ENCODE measurements at regions not wholly inside any gene's neighbourhood (a gene's known extent, or its start where the extent isn't known, plus 50 kb on each side); places are given as distances from the start of the nearest gene placed in this dataset.
"Not testable (repeated sequence)": the region's sequence is repeated elsewhere in the genome, so short reads cannot be mapped to it uniquely, and the experiment has no call there.

DNA sequence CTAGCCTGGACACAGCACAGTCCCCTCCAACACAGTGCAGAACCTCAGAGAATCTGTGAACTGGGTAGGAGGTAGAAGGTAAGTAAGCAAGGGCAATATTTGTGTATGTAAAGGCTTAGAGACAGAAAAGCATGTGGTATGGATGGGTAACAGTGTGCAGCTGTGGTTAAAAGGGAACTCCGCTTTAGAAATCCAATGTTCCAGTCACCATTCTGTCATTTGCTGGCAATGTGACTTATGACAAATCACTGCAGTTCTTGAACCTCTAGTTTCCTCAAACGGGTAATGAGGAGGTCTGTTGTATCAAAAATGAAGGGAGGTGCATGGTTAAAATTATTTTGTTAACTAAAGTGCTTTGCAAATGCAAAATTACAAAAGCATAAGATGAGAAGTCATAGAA lies 125.5 kb upstream of the IFNE start:
- Histone ChIP-seq H3K4me1 (ENCODE audit: control insufficient read depth, insufficient read depth, low read length) (no peaks in the 10 kb centered on the region), H3K9me3 (ENCODE audit: control insufficient read depth, low read length) (no peaks in the 10 kb centered on the region), H3K4me3 (ENCODE audit: low read length) (no peak overlapping the region), H3K27ac (ENCODE audit: low read length) (no peak overlapping the region), H3K27me3 (ENCODE audit: control insufficient read depth, insufficient read depth) (no peaks in the 10 kb centered on the region)
- intact Hi-C loops (cut with DNase I), result no loop called here
- no peak for DNase-seq
- ATAC-seq, result no peak
- WGBS, result 61% methylated on average over 2 of the region's 2 CpGs

DNA sequence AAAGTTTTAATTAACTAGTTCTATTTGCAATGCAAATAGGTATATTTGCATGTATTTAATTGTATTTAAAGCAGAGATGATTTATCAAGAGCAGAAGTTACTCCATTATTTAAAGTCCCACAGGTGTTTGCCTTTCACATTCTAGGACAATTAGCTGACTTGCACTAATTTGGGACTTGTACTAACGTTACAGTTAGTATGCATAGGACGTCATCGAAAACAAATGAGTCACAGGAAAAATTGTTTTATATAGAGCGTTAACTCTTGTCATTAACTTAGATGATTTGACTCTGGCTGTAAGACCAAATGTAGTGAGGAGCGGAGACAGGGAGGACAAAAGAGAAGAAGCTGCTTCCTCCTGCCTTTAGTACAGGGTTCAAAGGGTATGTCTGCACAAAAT lies 126.1 kb upstream of the IFNE start:
- no peak for ATAC-seq
- Histone ChIP-seq H3K4me1 (ENCODE audit: control insufficient read depth, insufficient read depth, low read length) (no peaks in the 10 kb centered on the region), H3K4me3 (ENCODE audit: low read length) (no peak overlapping the region), H3K27me3 (ENCODE audit: control insufficient read depth, insufficient read depth) (no peaks in the 10 kb centered on the region), H3K9me3 (ENCODE audit: control insufficient read depth, low read length) (no peaks in the 10 kb centered on the region), H3K27ac (ENCODE audit: low read length) (no peak overlapping the region)
- DNase-seq, result no peak
- intact Hi-C loops (cut with DNase I), result no loop called here
- 82% methylated on average over 5 of the region's 5 CpGs for WGBS

DNA sequence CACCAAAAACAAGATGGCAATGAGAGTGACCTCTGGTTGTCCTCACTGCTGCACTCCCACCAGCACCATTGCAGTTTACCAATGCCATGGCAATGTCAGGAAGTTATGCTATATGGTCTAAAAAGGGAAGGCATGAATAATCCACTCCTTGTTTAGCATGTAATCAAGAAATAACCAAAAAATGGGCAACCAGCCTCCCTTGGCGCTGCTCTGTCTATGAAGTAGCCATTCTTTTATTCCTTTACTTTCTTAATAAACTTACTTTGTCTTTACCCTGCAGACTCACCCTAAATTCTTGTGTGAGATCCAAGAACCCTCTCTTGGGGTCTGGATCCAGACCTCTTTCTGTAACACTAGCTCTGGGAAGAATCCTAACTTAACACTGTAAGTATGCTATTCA lies 127.4 kb upstream of the IFNE start:
- Histone ChIP-seq H3K4me3 (ENCODE audit: low read length) (no peak overlapping the region), H3K27me3 (ENCODE audit: control insufficient read depth, insufficient read depth) (no peaks in the 10 kb centered on the region), H3K27ac (ENCODE audit: low read length) (no peak overlapping the region), H3K9me3 (ENCODE audit: control insufficient read depth, low read length) (no peaks in the 10 kb centered on the region), H3K4me1 (ENCODE audit: control insufficient read depth, insufficient read depth, low read length) (no peaks in the 10 kb centered on the region)
- intact Hi-C loops (cut with DNase I), result no loop called here
- ATAC-seq, result no peak
- WGBS, result 67% methylated on average over 1 of the region's 1 CpG
- DNase-seq, result no peak

DNA sequence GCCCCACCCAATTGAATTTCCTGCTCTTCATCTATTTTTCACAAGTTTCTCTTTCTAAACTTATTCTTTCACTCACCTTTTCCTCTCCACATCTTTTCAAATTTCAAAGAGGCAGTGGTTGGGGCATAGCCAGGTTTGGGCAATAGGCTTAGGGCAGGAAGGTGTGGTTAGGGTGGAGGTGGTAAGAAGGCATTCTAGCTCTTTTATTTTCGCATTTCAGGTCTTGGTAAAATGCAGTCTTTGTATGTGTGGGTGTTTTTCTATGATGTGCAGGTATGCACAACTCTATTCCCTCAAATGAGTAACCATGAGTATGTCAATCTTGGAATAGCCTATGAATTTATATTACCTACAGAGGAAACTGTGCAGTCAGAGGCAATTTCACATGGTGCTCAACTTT lies 129.8 kb upstream of the IFNE start:
- Histone ChIP-seq H3K4me3 (ENCODE audit: low read length) (no peak overlapping the region), H3K4me1 (ENCODE audit: control insufficient read depth, insufficient read depth, low read length) (no peaks in the 10 kb centered on the region), H3K27ac (ENCODE audit: low read length) (no peak overlapping the region), H3K9me3 (ENCODE audit: control insufficient read depth, low read length) (no peaks in the 10 kb centered on the region), H3K27me3 (ENCODE audit: control insufficient read depth, insufficient read depth) (no peaks in the 10 kb centered on the region)
- 66% methylated on average over 1 of the region's 1 CpG for WGBS
- ATAC-seq, result no peak
- no peak for DNase-seq
- intact Hi-C loops (cut with DNase I), result no loop called here

DNA sequence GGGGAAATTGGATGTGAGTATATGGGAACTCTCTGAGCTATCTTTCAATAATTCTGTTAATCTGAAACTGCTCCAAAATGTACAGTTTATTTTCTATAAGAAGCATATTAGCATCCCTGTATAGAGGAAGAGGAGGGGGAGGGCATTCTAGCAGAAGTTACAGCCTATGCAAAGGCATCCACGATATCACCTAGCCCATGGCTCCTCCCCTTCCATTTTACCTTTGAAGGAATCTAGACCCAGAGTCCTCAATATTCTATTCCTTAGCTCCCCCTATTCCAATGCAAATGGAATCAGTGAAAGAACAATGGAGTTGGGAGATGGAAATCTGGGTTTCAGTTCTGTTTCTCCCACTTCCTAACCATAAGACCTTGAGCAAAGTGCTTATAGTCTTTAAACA lies 132.9 kb upstream of the IFNE start:
- WGBS, result 35% methylated on average over 1 of the region's 1 CpG
- Histone ChIP-seq H3K4me3 (ENCODE audit: low read length) (no peak overlapping the region), H3K27ac (ENCODE audit: low read length) (no peak overlapping the region), H3K4me1 (ENCODE audit: control insufficient read depth, insufficient read depth, low read length) (no peaks in the 10 kb centered on the region), H3K27me3 (ENCODE audit: control insufficient read depth, insufficient read depth) (no peaks in the 10 kb centered on the region), H3K9me3 (ENCODE audit: control insufficient read depth, low read length) (no peaks in the 10 kb centered on the region)
- DNase-seq (no peak), ATAC-seq (no peak)
- intact Hi-C loops (cut with DNase I), result no loop called here

DNA sequence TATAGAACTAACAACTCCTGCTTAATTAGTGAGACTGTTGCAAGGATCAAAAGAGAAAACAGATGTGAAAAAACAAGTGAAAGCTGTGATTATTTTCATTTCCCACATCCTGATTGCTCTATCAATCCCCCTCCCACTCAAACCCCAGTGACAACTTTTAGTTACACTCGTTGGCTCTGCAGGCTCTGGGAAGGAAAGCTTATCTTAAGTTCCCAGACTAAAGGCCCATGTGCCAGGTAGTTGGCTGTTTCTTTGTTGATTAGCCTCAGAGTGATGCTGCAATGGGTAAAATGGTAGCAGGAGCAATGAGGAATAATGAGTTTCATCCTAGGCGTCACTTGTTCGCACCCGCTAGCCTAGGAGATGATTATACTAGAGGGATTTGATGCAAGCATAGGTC lies 133.3 kb upstream of the IFNE start:
- Histone ChIP-seq H3K27me3 (ENCODE audit: control insufficient read depth, insufficient read depth) (no peaks in the 10 kb centered on the region), H3K9me3 (ENCODE audit: control insufficient read depth, low read length) (no peaks in the 10 kb centered on the region), H3K4me3 (ENCODE audit: low read length) (no peak overlapping the region), H3K27ac (ENCODE audit: low read length) (no peak overlapping the region), H3K4me1 (ENCODE audit: control insufficient read depth, insufficient read depth, low read length) (no peaks in the 10 kb centered on the region)
- ATAC-seq (no peak), DNase-seq (no peak)
- intact Hi-C loops (cut with DNase I), result no loop called here
- 70% methylated on average over 4 of the region's 4 CpGs for WGBS

DNA sequence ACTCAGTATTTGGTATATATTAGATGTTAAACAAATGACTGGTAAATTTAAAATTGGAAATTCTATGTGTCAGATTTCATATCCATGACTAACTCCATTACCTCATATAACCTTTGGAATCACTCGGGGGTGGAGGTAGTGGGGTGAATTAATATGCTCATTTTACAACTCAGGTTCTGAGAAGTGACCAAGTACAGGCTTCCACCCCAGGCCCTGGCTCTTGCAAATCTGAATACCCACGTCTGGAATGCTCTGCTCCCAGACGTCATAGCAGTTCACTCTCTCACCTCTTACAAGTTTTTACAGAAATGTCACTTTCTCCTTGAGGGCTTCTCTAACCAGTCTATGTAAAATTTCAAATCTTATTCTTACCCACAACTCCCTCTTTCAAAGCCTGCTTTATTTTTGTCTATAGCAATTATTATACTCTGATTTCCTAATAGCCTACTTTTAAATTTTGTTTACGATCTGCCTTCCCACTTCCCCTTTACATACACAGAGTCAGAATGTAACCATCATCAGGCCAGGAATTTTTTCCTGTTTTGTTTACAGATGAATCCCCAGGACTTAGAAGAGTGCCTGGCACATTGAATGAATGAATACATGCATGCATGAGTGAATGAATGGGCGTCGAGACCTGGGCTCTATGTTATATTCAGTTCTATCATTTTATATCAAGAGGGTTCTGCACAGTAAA lies 134.1 kb upstream of the IFNE start:
- Histone ChIP-seq H3K4me3 (ENCODE audit: low read length) (no peak overlapping the region), H3K27me3 (ENCODE audit: control insufficient read depth, insufficient read depth) (no peaks in the 10 kb centered on the region), H3K4me1 (ENCODE audit: control insufficient read depth, insufficient read depth, low read length) (no peaks in the 10 kb centered on the region), H3K9me3 (ENCODE audit: control insufficient read depth, low read length) (no peaks in the 10 kb centered on the region), H3K27ac (ENCODE audit: low read length) (no peak overlapping the region)
- intact Hi-C loops (cut with DNase I), result no loop called here
- WGBS, result 67% methylated on average over 6 of the region's 6 CpGs
- no peak for DNase-seq
- no peak for ATAC-seq

DNA sequence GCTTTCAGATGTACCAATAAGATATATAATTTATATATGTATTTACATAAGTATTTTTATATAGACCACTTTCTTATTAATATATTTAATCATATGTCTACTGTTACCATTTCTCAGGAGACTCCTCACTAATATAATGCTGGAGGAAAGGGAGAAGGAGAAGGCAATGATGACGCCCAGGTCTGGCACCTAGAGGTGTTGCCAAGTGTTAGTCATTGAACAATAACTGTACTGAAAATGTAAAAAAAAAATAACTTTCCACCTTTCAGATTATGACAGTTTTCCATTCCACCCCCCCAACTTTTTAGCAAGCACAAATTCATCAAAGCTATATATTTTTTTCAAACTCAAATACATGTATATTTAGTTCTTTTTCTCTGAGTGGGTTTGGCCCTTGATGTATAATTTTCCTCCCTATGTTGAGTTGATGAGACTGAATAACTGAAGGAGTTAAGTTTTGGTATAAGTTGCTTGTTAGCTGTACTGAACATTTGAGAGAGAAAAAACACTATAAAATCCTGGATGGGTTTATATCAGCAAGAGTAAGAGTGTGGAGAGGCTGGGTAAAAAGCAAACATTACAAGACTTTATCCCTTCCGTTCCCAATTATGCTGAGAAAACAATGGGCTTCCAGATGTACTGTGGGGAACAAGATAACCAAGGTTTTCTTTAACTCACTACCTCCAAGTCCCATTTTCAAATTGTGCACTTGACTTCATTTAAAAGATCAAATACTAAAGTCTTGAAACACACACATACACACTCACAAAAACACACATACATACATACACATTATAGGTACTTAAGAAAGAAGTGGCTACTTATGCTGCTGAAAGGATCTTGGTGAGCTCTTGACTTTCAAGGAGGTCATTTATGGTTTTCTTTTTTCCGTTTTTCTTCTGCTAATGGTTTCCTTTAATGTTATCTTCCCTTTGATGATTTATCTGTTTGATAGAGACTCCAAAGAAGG lies 142.8 kb upstream of the IFNE start:
- no peaks in the 10 kb centered on the region for H3K9me3 ChIP-seq (ENCODE audit: control insufficient read depth, low read length)
- ATAC-seq, result no peak
- DNase-seq, result no peak
- H3K27me3 ChIP-seq (ENCODE audit: control insufficient read depth, insufficient read depth), result no peaks in the 10 kb centered on the region
- no peak overlapping the region for H3K4me3 ChIP-seq (ENCODE audit: low read length)
- no peak overlapping the region for H3K27ac ChIP-seq (ENCODE audit: low read length)
- H3K4me1 ChIP-seq (ENCODE audit: control insufficient read depth, insufficient read depth, low read length), result no peaks in the 10 kb centered on the region
- intact Hi-C loops (cut with DNase I), result no loop called here
- WGBS, result 53% methylated on average over 3 of the region's 3 CpGs

DNA sequence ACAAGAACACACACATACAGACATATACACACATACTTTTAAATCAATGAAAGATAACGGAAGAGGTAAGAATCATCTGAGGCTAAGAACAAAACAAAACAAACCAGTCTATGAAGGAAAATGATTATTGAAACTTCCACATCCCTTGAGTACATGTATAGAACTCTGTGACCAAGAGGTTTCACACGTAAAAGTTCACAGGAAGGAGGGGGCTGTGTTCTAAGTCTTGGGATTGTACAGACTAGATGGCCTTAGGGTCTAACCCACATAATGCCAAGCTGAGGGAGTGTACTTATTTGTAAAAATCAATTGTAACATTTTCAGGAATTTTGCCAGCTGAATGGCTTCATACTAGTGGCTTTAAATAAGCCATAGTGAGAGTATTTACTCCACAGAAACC lies 144.4 kb upstream of the IFNE start:
- 77% methylated on average over 2 of the region's 2 CpGs for WGBS
- intact Hi-C loops (cut with DNase I), result no loop called here
- no peak for ATAC-seq

DNA sequence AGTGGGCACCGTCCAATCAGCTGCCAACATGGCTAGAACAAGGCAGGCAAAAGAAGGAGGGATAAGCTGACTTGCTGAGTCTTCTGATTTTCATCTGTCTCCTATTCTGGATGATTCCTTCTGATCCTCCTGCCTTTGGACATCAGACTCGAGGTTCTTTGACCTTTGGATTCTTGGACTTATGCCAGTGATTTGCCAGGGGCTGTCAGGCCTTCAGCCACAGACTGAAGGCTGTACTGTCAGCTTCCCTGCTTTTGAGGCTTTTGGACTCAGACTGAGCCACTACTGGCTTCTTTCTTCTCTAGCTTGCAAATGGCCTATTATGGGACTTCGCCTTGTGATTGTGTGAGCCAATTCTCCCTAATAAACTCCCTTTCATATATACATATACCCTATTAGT lies 146.8 kb upstream of the IFNE start:
- H3K9me3 ChIP-seq (ENCODE audit: control insufficient read depth, low read length); H3K27ac ChIP-seq (ENCODE audit: low read length); H3K4me3 ChIP-seq (ENCODE audit: low read length); H3K27me3 ChIP-seq (ENCODE audit: control insufficient read depth, insufficient read depth); intact Hi-C loops (cut with DNase I); ATAC-seq; DNase-seq; H3K4me1 ChIP-seq (ENCODE audit: control insufficient read depth, insufficient read depth, low read length): not testable (repeated sequence)
- WGBS, result 73% methylated on average over 3 of the region's 3 CpGs

More for the DNA sequence above, 144.4 kb upstream of the IFNE start:
- Histone ChIP-seq H3K27me3 (ENCODE audit: control insufficient read depth, insufficient read depth) (no peaks in the 10 kb centered on the region), H3K4me3 (ENCODE audit: low read length) (no peak overlapping the region), H3K9me3 (ENCODE audit: control insufficient read depth, low read length) (no peaks in the 10 kb centered on the region), H3K27ac (ENCODE audit: low read length) (no peak overlapping the region), H3K4me1 (ENCODE audit: control insufficient read depth, insufficient read depth, low read length) (no peaks in the 10 kb centered on the region)
- no peak for DNase-seq

DNA sequence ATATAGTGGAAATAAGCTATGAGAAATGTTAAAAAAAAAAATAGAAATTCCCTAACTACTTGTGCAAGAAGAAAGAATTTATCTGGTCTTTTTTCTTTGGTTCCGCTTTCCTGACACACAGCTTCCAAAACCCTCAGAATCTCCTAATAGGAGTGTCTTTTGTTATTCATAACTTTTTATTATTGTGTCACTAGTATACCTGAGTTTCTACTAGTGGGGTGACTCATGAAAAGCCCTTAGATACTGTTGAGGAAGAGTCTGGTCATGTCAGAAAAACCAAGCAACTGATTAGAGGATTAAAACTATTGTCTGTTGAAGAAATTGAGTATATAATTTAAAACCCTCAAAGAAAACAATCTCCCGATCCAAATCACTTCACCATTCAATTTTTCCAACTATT lies 152.8 kb upstream of the IFNE start:
- H3K27me3 ChIP-seq (ENCODE audit: control insufficient read depth, insufficient read depth), result no peaks in the 10 kb centered on the region
- intact Hi-C loops (cut with DNase I), result no loop called here
- no peak for DNase-seq
- ATAC-seq, result no peak
- no peaks in the 10 kb centered on the region for H3K4me1 ChIP-seq (ENCODE audit: control insufficient read depth, insufficient read depth, low read length)
- H3K27ac ChIP-seq (ENCODE audit: low read length), result no peak overlapping the region
- H3K4me3 ChIP-seq (ENCODE audit: low read length), result no peak overlapping the region
- H3K9me3 ChIP-seq (ENCODE audit: control insufficient read depth, low read length), result no peaks in the 10 kb centered on the region
- 88% methylated on average over 2 of the region's 2 CpGs for WGBS

Data from right cardiac atrium (tissue), 5 donors.